ENCODE measurements at regions not wholly inside any gene's neighbourhood (a gene's known extent, or its start where the extent isn't known, plus 50 kb on each side); places are given as distances from the start of the nearest gene placed in this dataset.
"Not testable (repeated sequence)": the region's sequence is repeated elsewhere in the genome, so short reads cannot be mapped to it uniquely, and the experiment has no call there.

DNA sequence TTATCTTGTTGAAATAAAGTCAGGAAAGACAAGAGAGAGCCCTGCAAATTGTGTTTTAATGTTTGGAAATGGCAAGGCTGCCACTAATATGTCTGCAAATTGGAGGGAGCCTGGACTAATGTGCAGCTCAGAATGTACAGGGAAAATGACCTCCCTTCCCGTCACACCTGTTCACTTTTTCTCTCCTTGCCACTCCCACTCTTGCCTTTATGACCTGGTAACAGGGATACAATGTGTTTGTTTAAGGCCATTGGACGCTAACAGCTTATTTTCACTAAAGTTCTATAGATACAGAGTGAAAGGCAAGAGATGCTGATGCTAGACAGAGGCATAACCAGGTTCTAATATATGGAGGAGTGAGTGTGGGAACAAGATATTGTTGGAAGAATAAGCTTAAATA, 203.9 kb downstream of the RAB38 start:
- DNase-seq (ENCODE audit: low read depth in 2 of 3, low spot score in 1 of 3) = no peak

DNA sequence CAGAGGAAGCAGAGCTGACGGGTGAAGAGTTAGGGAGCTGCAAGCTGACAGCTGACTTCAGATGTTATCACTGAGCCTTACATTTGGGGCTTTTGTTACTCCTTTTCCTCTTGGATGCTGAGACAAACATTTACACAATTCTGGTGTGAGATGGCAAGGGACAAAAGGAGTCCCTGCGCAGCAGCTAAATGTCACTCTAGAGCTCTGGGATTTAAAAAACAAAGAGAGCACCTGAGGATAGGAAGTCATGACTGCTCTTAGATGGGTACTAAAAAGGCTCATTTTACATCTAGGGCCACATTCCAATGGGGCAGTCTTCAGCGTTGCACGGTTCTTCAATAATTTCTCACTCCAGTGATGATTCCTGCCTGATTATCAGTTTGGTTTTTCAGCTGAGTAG, 204.5 kb downstream of the RAB38 start:
- no peak for DNase-seq (ENCODE audit: low read depth in 2 of 3, low spot score in 1 of 3)

DNA sequence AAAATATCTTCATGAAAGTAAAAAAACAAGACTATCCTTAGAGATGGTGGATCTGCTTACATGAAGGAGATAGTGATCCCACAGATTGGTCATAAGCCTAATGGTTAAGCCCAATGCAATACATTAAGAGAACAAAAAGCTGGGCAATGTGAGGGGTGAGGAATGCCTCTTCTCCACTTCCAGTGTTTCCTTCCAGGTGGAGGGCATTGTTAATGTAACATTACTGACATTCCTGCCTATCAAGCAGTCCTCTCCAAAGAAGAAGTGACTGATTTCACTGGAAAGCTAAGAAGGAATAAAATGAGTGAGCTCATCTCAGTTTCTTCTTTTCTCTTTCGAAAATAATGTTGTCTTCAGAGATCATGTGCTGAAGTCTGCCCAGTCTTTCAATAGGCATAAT, 207.8 kb downstream of the RAB38 start:
- no peak for DNase-seq (ENCODE audit: low read depth in 2 of 3, low spot score in 1 of 3)

DNA sequence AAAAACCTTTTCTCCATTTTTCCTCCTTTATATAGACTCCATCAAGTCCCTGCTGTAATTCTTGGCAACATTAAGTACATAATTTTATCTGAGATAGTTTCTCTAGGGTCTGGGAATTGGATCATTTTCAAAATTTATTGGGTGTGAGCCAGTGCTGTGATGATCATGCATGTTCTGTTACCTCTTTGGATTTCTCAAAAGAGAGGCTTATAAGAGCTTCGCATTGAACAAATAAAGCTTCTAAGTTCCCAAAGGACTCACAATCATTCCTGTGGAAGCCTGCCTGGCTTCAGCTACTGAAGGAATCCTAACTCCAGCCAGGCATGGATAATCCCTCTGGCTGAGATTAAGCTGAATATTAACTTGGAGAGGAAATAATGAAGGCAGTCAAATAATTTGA, 208.5 kb downstream of the RAB38 start:
- no peak for DNase-seq (ENCODE audit: low read depth in 2 of 3, low spot score in 1 of 3)

DNA sequence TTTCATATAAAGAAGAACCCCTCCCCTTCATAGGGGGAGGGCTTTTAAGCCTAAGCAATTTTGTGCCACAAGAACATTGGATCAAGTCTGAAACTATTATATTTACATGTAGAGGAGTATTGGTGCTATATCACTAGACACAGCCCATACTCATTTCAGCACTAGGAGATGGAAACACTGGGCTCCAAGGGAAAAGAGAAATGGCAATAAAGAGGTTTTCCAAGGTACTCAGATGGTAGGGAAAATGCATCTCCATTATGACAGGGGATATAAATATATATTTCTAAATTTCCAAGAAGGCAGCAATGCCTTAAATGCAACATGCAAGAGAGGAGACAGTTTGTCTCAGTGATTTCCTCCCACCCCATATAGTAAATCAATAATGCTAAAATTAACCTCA, 209.0 kb downstream of the RAB38 start:
- no peak for DNase-seq (ENCODE audit: low read depth in 2 of 3, low spot score in 1 of 3)

- no peak for DNase-seq (ENCODE audit: low read depth in 2 of 3, low spot score in 1 of 3)
Observed at GRCh38 chr11:87961606-87962005, 213.6 kb downstream of the RAB38 start.

DNA sequence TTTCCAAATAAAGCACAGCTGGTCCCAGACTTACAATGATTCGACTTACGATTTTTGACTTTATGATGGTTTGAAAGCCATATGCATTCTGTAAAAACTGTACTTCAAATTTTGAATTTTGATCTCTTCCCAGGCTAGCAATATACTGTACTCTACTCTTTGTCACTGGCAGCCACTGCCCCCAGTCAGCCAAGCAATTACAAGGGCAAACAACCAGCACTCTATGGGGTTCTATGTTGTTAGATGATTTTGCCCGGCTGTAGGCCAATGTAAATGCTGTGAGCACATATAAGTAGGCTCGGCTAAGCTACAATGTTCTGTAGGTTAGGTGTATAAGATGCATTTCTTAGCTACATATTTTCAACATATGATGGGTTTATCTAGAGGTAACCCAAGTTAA, 217.3 kb downstream of the RAB38 start:
- no peak for DNase-seq (ENCODE audit: low read depth in 2 of 3, low spot score in 1 of 3)

DNA sequence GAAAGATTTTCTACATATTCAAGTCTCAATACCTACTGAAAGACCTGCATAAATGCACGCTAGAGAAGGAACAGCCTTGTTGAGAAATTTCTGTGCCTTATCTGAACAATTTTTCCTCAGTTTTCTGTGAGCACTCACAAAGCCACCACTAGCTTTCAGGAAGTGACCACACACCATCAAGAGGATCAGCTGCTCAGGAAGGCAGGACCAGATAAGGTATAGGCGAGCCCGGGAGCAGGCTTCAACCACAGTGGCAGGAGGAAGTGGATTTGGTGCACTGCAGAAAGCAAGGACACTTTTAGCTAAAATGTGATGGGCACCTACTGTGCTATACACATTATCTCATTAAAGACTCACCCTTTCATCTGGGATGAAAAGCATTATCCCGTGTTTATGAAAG, 220.8 kb downstream of the RAB38 start:
- no peak for DNase-seq (ENCODE audit: low read depth in 2 of 3, low spot score in 1 of 3)

- no peak for DNase-seq (ENCODE audit: low read depth in 2 of 3, low spot score in 1 of 3)
Observed at GRCh38 chr11:87942786-87943185, 232.5 kb downstream of the RAB38 start.

- no peak for DNase-seq (ENCODE audit: low read depth in 2 of 3, low spot score in 1 of 3)
Observed at GRCh38 chr11:87934182-87934581, 241.1 kb downstream of the RAB38 start.

DNA sequence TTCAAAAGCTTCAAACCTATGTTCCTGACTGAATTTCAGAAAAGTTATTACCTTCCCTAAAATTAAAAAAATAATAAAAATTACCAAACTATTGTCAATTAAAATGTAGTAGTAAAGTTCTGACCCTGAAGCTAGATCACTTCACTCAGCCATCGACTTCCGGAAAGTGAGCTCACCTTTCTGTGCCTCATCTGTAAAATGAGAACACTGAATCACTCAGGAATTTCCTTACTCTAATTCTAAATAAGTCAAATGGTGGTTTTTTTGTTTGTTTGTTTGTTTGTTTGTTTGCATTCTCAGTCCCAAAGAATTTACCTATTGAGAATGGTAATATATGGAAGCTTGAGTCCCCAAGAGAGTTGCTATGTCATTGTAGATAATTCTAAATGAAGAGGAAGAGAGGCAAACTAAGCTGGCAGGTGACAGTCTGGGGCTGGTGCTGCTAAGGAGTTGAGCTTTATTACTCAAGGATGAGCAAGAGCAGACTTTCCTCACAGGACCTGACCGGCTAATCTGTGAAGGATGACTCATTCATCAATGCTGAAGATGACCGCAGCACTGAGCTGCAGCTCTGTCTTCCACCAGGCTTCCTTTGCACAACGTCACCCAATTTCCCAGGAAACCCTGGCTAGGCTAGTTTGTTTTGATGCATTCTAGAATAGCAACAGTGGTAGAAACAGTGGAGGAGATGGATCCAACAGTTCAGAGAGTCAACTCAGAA, 248.8 kb downstream of the RAB38 start:
- DNase-seq (ENCODE audit: low read depth in 2 of 3, low spot score in 1 of 3) = no peak

GRCh38 chr11:87924125-87924524, 251.1 kb downstream of the RAB38 start:
- no peak for DNase-seq (ENCODE audit: low read depth in 2 of 3, low spot score in 1 of 3)

DNA sequence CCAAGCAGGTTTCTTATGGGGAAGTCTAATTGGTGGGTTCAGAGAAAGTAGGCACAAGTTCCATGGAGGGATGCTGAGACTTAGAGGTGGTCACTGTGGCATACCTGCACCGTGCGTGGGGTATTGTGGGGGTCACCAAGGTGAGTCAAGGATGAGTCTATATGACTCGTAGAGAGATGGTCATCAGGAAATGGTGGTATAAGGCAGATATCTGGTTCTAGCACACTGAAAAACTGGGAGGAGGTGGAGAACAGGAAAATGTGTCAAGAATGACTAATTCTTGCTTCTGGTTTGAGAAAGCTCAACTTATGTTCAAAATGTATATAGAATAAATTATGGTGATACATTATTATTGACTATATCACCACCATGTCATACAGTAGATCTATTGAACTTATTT, 258.1 kb downstream of the RAB38 start:
- DNase-seq (ENCODE audit: low read depth in 2 of 3, low spot score in 1 of 3) = no peak

DNA sequence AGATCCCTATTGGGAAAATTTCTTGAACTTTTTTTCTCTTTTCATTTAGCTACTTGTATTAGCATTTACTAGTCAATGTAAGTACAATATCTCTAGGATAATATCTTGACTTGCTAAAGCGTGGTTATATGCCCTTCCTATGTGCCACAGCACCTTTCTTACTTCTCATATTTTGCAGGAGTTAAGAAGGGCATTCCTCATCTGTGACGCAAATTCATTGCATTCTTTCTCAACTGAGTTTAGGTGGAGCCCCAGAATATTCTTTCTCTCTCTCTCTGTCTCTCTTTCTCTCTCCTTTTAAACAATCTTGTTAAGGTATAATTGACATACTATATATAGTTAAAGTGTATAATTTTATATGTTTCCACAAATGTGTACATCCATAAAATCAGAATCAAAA, 266.1 kb downstream of the RAB38 start:
- no peak for DNase-seq (ENCODE audit: low read depth in 2 of 3, low spot score in 1 of 3)

DNA sequence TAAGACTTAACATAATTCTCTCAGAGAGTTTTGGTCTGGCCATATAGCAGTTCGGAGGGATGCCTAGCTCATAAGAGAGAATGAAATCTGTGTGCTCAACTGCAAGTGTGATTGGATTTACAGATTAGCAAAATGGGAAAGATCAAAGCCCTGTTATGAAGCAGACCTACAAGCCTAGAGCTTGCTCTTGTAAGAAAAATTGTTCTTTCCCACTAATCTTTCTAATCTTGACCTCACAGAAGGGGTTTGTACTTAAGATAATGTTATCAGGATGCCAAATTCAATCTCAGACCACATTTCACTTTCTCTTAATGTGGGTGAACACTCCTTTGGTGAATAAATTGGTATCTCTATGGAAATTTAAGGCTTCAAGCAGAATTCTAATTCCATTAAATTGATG, 267.2 kb downstream of the RAB38 start:
- DNase-seq (ENCODE audit: low read depth in 2 of 3, low spot score in 1 of 3) = no peak

- DNase-seq (ENCODE audit: low read depth in 2 of 3, low spot score in 1 of 3) = no peak
Observed at GRCh38 chr11:87903345-87903744, 271.9 kb downstream of the RAB38 start.

GRCh38 chr11:87901341-87901740, 273.9 kb downstream of the RAB38 start:
- DNase-seq (ENCODE audit: low read depth in 2 of 3, low spot score in 1 of 3) = no peak

GRCh38 chr11:87897921-87898320, 277.3 kb downstream of the RAB38 start:
- no peak for DNase-seq (ENCODE audit: low read depth in 2 of 3, low spot score in 1 of 3)

DNA sequence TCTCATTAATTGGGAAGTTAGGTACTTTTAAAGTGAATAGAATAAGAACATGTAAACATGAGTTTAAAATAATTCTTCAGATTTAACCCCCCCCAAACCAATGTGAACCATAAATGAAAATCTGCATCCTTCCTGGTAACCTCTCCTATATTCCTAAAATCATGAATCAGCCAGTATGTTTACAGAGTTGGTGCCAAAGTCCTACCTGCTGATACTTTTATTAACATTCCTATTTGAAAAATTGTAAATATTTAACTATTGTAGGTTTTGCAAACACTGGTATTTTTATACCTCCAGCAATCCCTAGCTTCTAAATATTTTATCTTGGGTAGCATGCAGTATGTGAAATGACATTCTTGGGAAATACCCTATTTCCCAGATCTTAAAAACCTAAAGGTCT, 278.2 kb downstream of the RAB38 start:
- no peak for DNase-seq (ENCODE audit: low read depth in 2 of 3, low spot score in 1 of 3)

GRCh38 chr11:87894961-87895360, 280.3 kb downstream of the RAB38 start:
- DNase-seq (ENCODE audit: low read depth in 2 of 3, low spot score in 1 of 3) = no peak

GRCh38 chr11:87892291-87892690, 283.0 kb downstream of the RAB38 start:
- DNase-seq (ENCODE audit: low read depth in 2 of 3, low spot score in 1 of 3) = no peak

DNA sequence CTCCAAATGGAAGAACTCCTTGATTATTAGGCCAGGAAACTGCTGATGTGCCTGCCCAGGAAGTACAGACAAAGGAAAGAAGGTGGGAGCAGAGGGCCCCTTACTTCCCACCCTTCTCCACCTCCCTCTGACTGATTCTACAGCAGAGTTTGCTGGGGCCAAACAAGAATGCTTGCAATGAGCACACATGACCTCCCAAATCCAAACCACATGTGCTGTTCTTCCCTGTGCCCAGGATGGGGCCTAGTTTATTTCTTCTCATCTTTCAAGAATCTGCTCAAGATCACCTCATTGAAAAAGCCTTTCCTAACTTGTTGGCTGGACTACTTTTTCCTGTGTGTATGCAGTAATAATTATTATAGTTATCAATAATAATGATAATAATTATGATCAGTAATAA, 286.1 kb downstream of the RAB38 start:
- no peak for DNase-seq (ENCODE audit: low read depth in 2 of 3, low spot score in 1 of 3)

DNA sequence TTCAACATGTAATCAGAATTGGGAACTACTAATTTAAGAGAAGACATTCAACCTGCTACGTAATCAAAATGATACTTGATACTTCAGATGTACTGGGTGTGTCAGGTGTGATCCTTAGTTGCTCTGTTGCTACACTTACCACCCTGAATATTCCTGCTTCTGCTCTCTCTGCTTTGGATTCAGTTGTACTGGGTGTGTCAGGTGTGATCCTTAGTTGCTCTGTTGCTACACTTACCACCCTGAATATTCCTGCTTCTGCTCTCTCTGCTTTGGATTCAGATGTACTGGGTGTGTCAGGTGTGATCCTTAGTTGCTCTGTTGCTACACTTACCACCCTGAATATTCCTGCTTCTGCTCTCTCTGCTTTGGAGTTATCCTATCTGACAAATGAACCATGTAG, 290.2 kb downstream of the RAB38 start:
- not testable (repeated sequence) for DNase-seq (ENCODE audit: low read depth in 2 of 3, low spot score in 1 of 3)

GRCh38 chr11:87879118-87879517, 296.1 kb downstream of the RAB38 start:
- no peak for DNase-seq (ENCODE audit: low read depth in 2 of 3, low spot score in 1 of 3)

Data from stimulated activated CD4-positive, alpha-beta T cell treated with anti-CD3 and anti-CD28 coated beads, Interleukin-12 subunit alpha, Interleukin-12 subunit beta, amount 100 ng/mL, for 48 hours (primary cell).